Cardiac fibroblast (primary cell): ENCODE measurements at regions not wholly inside any gene's neighbourhood (a gene's known extent, or its start where the extent isn't known, plus 50 kb on each side); places are given as distances from the start of the nearest gene placed in this dataset.

ENCODE experiments used
- DNase-seq, 2 donors: peaks; one replicate each; pipeline versions ENCODE4 v3.0.0 to v3.0.0-alpha.2; 2010; ENCODE audit warnings: low read depth in 2 of 2
- H3K4me3 ChIP-seq, 2 donors: replicated peaks in 1 of 2; 1 replicate in 1 of 2; 2 replicates in 1 of 2; pipeline ENCODE4 v1.5.1; 2011; ENCODE audit warnings: low read depth in 2 of 2, low read length in 2 of 2, mild to moderate bottlenecking in 2 of 2, moderate library complexity in 1 of 2
- CTCF ChIP-seq: IDR thresholded peaks from one replicate; pipeline ENCODE4 v1.5.1; 2011; ENCODE audit warnings: low read depth, mild to moderate bottlenecking, low read length, inconsistent platforms

GRCh38 chr11:31919175-31919574 lies 108.1 kb upstream of the PAX6 start:
- no peak for TF ChIP-seq CTCF
- H3K4me3 ChIP-seq = no peak overlapping the region
- DNase-seq = no peak

- no peak overlapping the region for H3K4me3 ChIP-seq
- no peak for DNase-seq
- TF ChIP-seq CTCF = no peak
Measured at GRCh38 chr11:31915867-31916266, 104.7 kb upstream of the PAX6 start.

- H3K4me3 ChIP-seq = no peak overlapping the region
- DNase-seq = no peak
- TF ChIP-seq CTCF = no peak
Measured at GRCh38 chr11:31913985-31914384, 102.9 kb upstream of the PAX6 start.

GRCh38 chr11:31912808-31913207 lies 101.7 kb upstream of the PAX6 start:
- DNase-seq = no peak
- H3K4me3 ChIP-seq = no peak overlapping the region
- TF ChIP-seq CTCF = no peak

- no peak for DNase-seq
- no peak for TF ChIP-seq CTCF
- no peak overlapping the region for H3K4me3 ChIP-seq
Measured at GRCh38 chr11:31910950-31911576, 99.9 kb upstream of the PAX6 start.

GRCh38 chr11:31903225-31904074 lies 92.3 kb upstream of the PAX6 start:
- TF ChIP-seq CTCF = no peak
- H3K4me3 ChIP-seq = no peak overlapping the region
- no peak for DNase-seq
